Fibroblast of skin of left biceps (primary cell): ENCODE measurements at regions not wholly inside any gene's neighbourhood (a gene's known extent, or its start where the extent isn't known, plus 50 kb on each side); places are given as distances from the start of the nearest gene placed in this dataset.

Source experiments
- DNase-seq, 2 experiments: peaks; one replicate each; pipeline ENCODE4 v3.0.0-alpha.2; 2013; ENCODE audit warnings: low read depth in 2 of 2

DNA sequence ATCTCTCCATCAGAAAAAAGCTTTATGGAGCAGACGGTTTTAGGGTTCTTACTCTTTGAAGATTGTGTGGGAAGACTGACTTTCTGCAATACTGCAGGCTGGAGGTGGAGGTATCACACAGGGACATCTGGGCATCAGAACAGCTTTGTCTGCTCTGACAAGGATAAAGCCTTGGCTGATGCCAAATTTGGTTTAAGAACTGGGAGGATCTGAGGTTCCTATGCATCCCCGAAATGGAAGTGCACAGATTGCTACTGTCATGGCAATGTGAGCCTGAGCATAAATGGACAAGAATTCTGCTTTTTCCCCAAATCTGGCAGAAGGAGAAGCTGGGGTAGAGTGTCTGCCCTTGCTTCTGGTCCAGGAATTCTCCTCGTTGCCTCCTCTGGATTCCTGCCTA, 424.3 kb downstream of the SLC4A3 start:
- no peak for DNase-seq

DNA sequence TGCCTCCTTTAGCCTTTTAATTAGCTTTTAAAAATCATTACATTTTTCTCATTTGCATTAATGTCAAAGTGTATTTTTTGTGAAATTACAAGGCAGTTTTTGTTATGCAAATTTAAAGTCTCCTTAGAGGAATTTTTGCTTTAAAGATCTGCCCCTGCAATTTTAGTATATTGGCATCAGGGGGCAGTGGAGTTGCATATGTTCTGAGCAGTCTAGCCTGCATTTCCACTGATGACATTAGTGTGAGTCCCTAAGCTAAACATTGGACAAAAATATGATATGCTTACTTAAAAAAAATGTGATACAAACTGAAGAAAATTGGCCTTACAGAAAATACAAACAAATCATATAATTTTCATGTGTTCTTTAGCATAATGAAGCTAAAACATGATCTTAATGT, 426.5 kb downstream of the SLC4A3 start:
- no peak for DNase-seq

- no peak for DNase-seq
Measured at GRCh38 chr2:220057391-220057790, 430.0 kb downstream of the SLC4A3 start.

GRCh38 chr2:220057916-220058315, 430.5 kb downstream of the SLC4A3 start:
- no peak for DNase-seq

- no peak for DNase-seq
Measured at GRCh38 chr2:220064111-220065030, 436.9 kb downstream of the SLC4A3 start.

- DNase-seq: no peak
Measured at GRCh38 chr2:220065581-220065980, 438.2 kb downstream of the SLC4A3 start.

GRCh38 chr2:220068846-220069245, 441.4 kb downstream of the SLC4A3 start:
- no peak for DNase-seq

DNA sequence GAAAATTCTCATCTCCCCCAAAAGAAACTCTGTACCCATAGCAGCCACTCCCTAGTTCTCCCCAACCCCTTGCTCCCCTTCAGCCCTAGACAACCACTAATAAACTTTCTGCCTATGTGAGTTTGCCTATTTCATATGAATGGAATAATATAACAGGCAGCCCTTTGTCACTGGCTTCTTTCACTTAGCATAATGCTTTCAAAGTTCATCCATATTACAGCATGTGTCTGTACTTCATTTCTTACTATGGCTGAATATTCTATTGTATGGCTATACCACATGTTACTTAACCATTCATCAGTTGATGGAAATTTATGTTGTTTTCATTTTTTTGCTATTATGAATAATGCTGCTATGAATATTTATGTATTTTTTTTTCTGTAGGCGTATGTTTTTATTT, 442.9 kb downstream of the SLC4A3 start:
- DNase-seq: no peak

- DNase-seq: no peak
Measured at GRCh38 chr2:220071696-220072095, 444.3 kb downstream of the SLC4A3 start.

GRCh38 chr2:220072669-220073220, 445.3 kb downstream of the SLC4A3 start:
- no peak for DNase-seq

DNA sequence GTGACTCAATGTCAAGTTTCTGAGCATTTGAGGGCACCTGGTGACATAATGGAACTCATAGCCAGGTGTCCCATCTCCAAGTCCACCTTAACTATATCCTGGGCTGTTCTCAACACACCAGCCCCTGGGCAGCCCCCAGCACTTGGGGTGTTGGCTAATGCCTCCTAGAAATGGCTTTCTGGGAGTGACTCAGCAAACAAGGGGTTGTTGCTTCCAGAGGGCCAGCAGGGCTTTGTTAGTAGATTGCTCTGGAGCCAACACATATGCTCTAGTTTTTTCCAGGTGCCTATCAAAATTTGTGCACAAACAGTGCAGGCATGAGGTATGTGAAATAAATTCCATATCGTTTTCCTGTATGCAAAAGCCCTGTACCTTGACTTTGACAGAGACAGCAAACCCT, 448.4 kb downstream of the SLC4A3 start:
- no peak for DNase-seq

- DNase-seq: peak; percentile 69 to 75
Measured at GRCh38 chr2:220076734-220077133, 449.3 kb downstream of the SLC4A3 start.

GRCh38 chr2:220077488-220077887, 450.1 kb downstream of the SLC4A3 start:
- DNase-seq: peak; percentile 51 to 60

DNA sequence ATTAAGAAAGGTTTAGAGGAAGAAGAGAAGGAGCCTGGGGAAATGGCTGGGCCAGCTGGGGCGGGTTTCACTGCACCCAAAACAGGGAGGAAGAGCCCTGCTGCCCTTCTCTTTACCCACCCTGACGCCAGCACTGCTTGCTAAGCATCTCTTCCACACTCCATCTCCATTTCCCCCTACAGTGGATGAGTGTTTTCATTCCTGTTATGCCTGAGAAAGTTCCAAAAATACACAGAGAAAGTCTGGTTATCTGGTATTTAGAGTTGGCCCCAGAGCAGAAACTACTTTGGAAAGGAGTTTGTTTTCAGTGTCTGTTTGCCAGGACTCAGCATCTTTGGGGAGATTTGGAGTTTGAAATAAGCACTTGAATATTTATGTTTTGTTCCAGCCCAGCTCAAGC, 451.0 kb downstream of the SLC4A3 start:
- DNase-seq: peak; percentile 18 to 32

DNA sequence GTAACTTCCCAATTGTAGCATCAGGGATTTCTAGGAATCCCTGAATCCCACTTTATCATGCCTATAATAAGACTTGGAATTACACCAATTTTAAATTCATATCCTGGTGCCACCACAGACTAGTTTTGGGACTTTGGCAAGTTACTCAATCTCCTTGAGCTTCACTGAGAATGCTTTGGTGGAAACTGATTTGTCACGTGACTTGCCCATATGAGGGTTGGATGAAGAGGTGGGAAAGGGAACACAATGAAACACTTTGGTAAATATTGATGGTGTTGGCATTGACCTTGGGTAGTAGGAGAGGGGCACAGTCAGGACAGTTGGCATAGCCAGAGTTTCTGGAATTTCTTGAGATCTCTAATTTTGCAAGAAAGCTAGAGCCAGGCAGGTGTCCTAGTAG, 452.2 kb downstream of the SLC4A3 start:
- no peak for DNase-seq

- DNase-seq: no peak
Measured at GRCh38 chr2:220081171-220081570, 453.7 kb downstream of the SLC4A3 start.

DNA sequence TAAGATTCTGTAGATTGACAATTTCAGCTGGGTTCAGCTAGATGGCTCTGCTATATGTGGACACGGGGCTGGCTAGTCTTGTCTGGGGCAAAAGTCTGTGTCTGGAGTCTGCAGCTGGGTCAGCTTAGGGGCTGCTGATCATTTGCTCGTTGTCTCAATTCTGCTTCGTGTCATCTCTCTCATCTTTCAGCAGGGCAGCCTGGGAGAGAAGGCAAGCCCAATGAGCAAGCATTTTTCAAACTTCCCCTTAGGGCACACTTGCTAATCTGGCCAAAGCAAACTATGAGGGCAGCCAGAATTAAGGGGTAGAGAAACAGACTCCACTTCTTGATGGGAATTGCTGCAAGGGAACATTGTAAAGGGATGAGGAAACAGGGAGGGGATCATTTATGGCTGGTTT, 462.6 kb downstream of the SLC4A3 start:
- DNase-seq: no peak

GRCh38 chr2:220096406-220096805, 469.0 kb downstream of the SLC4A3 start:
- DNase-seq: peak in 1 of 2 experiments; percentile 12

- no peak for DNase-seq
Measured at GRCh38 chr2:220101980-220102379, 474.6 kb downstream of the SLC4A3 start.

- DNase-seq: no peak
Measured at GRCh38 chr2:220103596-220103995, 476.2 kb downstream of the SLC4A3 start.

DNA sequence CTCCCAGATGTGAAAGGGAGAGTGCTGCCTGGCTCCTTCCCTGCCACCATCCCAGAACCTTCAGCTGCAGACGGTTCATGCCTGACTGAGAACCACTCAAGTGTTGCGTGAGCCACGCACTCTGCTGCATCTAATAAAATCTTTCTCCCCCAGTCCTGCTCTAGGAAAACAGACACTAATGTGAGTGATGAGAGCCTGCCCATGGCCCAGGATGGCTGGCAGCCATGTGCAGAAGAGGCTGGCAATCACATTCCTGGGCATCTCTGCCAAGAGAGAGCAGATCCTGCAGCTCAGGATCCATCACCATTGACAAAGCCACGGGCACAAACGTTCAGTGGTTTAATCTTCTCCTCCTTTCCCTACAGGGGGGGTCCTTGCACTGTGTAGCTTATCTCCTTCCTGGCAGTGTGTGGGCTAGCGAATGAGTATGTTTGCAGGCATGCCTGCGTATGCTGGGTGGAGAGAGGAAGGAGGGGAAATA, 477.5 kb downstream of the SLC4A3 start:
- DNase-seq: peak; percentile 59 to 63

- DNase-seq: no peak
Measured at GRCh38 chr2:220106065-220106464, 478.6 kb downstream of the SLC4A3 start.

DNA sequence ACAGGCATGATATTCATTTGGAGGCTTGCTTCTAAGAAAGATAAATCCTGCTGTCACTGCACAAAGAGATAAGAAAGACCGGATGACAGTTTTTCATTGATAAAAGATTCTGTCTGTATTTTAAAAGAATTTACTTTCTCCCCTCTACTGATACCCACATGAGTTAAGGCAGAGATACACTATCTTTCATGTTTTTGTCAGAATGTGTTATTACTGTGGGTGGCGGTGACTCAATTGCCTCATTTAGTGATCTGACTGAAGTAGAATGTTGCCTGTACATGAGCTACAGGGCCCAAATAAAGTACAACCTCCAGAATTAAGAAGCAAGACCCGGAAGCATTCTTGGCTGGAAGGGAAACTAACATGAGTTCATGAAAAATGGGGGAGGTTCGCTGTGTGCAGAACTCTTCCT, 480.0 kb downstream of the SLC4A3 start:
- no peak for DNase-seq
